Retinal pigment epithelial cell (primary cell): ENCODE measurements at regions not wholly inside any gene's neighbourhood (a gene's known extent, or its start where the extent isn't known, plus 50 kb on each side); places are given as distances from the start of the nearest gene placed in this dataset.

Experiments used
- DNase-seq: peaks from one replicate; pipeline ENCODE4 v3.0.0-alpha.2; 2010; ENCODE audit warnings: low read depth
- H3K4me3 ChIP-seq: 2 replicates; pipeline ENCODE4 v1.5.1; 2011; ENCODE audit warnings: mild to moderate bottlenecking, low read length, control low read depth, moderate library complexity
- TF ChIP-seq, protein P1 (sequence below): conservative IDR thresholded peaks from 2 replicates; pipeline ENCODE4 v1.5.1; 2011; ENCODE audit warnings: low read depth, low read length, control low read depth, inconsistent platforms

DNA sequence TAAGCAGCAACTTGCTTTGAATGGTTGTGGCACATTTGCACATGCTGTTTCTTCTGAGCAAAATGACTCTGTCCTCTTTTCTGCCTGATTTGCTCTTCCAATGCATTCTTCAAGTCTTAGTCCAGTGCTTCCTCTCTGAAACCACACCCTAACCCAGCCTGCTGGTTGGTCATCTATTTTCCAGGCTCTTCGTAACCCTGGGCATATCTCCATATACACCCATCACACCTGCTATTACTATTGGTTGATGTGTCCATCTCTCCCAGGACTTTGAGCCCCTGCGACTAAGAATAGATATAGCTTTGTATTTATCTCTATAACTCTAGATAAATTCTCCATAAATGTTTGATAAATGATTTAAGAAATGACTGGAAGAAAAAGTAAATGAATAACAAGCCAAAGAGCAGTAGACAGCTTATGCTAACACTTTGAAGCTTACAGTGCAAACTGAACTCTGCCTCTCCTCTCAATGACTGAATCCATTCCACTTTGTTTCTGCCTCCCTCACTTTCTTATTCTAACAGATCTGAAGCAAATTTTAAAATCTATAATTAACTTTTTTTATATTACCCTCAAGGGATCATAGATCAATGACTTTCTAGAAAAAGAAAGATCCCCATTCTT lies 59.7 kb upstream of the NT5E start:
- no peak overlapping the region for H3K4me3 ChIP-seq
- TF ChIP-seq, protein P1, sequence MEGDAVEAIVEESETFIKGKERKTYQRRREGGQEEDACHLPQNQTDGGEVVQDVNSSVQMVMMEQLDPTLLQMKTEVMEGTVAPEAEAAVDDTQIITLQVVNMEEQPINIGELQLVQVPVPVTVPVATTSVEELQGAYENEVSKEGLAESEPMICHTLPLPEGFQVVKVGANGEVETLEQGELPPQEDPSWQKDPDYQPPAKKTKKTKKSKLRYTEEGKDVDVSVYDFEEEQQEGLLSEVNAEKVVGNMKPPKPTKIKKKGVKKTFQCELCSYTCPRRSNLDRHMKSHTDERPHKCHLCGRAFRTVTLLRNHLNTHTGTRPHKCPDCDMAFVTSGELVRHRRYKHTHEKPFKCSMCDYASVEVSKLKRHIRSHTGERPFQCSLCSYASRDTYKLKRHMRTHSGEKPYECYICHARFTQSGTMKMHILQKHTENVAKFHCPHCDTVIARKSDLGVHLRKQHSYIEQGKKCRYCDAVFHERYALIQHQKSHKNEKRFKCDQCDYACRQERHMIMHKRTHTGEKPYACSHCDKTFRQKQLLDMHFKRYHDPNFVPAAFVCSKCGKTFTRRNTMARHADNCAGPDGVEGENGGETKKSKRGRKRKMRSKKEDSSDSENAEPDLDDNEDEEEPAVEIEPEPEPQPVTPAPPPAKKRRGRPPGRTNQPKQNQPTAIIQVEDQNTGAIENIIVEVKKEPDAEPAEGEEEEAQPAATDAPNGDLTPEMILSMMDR, result no peak
- DNase-seq, result no peak

DNA sequence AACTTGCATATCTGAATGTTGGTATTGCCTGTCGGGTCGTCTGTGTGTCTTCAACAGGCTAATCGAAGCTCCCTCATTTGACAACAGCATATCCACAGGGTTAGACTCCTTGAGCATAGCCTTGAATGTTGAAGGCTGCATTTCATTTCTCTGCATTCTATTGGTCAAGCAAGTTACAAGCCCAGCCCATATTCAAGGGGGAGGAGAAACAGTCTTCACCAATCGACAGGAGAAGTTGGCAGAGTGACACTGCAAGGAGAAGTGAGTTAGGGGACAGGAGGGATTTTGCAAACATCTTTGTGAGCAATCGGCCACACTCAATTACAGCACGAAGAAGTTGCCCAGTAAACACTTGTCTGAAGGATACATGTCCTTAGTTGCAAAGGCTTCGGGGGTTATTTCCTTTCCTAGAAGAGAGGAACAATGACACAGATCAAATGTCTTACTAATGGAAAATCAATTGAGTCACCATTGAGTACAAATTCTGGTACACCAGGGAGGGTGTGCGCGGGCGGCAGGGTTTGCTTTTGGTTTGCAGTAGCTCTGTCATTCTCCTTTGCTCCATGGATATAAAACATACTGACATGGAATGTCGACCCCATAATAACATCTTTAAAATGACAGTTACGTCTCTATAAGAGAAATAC lies 60.6 kb upstream of the NT5E start:
- no peak overlapping the region for H3K4me3 ChIP-seq
- DNase-seq, result no peak
- TF ChIP-seq, protein P1, result no peak

DNA sequence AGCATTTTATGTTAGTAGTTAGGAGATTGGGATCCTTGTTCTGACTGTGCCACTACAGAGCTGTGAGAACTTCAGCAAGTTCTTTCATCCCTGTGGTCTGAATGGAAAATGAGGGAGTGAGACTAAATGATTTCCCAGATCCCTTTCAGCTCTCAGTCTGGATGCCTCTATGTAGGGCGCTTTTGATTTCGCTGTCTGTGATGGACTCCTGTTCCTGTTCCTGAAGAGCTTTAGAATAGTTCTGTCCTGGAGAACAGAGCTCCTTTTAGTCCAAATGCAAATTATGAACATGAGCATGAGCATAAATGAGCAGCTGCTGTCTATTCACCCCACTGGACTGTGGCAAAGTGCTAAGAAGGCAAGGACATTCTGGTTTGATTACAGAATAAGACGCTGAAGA lies 61.4 kb upstream of the NT5E start:
- H3K4me3 ChIP-seq, result no peak overlapping the region
- TF ChIP-seq, protein P1, result no peak
- DNase-seq, result no peak

DNA sequence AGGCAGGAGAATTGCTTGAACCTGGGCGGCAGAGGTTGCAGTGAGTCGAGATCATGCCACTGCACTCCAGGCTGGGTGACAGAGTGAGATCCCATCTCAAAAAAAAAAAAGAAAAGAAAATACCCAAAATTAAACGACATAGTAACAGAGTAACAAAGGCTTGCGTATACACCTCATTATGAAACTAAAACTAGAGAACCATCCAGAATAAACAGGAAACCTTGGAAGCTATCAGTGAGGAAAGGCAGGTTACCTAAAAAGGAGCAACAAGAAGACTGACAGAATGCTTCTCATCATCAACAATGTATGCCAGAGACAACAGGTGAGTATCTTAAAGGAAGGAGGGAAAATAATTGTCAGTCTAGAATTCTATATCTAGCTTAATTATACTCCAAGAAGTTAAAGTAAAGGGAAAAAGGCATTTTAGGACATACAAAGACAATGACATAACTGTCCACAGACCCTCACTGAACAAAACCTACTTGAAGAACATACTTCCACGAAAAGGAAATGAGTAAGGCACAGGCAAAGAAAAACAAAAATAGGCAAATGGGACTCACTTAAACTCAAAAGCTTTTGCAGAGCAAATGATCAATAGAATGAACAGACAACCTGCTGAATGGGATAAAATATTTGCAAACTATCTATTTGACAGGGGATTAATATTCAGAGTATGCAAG lies 64.1 kb upstream of the NT5E start:
- no peak for DNase-seq
- no peak overlapping the region for H3K4me3 ChIP-seq
- TF ChIP-seq, protein P1, result no peak

DNA sequence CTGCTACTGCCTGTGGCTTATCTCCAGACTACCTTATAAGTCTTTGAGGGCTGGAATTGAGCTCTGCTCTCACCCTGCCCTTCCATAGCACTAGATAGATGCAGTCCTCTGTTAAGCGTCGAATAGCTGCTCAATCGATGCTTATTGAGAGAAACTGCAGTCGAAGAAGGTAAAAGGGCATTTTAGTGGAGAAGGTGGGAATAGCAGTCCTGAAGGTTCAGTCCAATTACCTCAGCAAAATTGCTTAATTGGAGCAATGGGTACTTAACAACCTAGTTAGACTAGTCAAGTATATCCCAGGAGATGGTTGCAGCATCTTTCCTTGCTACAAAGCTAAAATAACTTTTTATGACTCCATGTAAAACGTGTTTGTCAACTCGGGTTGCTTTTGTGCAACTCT lies 66.8 kb upstream of the NT5E start:
- no peak overlapping the region for H3K4me3 ChIP-seq
- TF ChIP-seq, protein P1, result no peak
- no peak for DNase-seq

DNA sequence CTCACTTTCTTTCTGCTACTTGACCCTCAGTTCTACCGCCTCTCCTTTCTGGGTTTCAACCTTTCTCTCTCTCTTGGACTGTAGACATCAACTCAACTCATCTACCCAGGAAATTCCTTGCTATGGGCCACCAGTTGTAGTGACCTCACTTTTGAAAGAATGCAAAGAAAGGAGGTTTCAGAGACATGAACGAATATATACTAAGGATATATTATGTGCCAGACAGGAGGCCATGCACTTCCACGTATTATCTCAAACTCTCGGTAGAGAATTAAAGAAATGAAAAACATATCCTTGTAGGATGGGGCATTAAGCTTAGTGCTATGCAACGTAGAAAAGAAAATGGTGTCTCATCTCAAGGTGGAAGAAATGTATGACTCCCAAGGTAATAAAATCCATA lies 67.3 kb upstream of the NT5E start:
- DNase-seq, result no peak
- TF ChIP-seq, protein P1, result no peak
- H3K4me3 ChIP-seq, result no peak overlapping the region

DNA sequence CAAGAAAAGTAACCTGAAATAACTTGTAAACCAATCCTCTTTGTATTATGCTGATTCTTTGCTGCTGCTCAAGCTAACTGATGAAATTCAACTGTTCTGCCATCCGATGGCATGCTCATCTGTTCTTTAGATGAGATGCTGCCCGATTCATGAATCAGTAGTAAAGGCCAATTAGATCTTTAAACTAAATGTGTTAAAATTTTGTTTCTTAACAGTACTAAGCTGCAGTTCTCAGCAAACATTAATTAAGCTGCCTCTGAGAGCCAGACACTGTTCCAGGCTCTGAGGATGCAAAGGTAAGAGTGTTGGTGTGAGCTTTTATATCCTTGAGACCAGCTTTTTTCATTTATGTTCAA lies 77.0 kb upstream of the NT5E start:
- TF ChIP-seq, protein P1, result no peak
- H3K4me3 ChIP-seq, result no peak overlapping the region
- DNase-seq, result no peak
